Midbrain (tissue), 1 donor: ENCODE measurements at regions not wholly inside any gene's neighbourhood (a gene's known extent, or its start where the extent isn't known, plus 50 kb on each side); places are given as distances from the start of the nearest gene placed in this dataset.

Source experiments
- DNase-seq: peaks from one replicate; lab custom pipeline; 2025; lab: John Stamatoyannopoulos, UW

GRCh38 chr14:84785996-84786395 is 743.9 kb upstream of the FLRT2 start:
- DNase-seq = no peak

- DNase-seq = no peak
These were observed 740.9 kb upstream of the FLRT2 start for GRCh38 chr14:84789012-84789411.

- no peak for DNase-seq
These were observed 737.1 kb upstream of the FLRT2 start for GRCh38 chr14:84792722-84793410.

- DNase-seq = no peak
These were observed 732.6 kb upstream of the FLRT2 start for GRCh38 chr14:84797326-84797725.

GRCh38 chr14:84804468-84804867 is 725.5 kb upstream of the FLRT2 start:
- no peak for DNase-seq

- no peak for DNase-seq
These were observed 725.0 kb upstream of the FLRT2 start for GRCh38 chr14:84804895-84805294.

- no peak for DNase-seq
These were observed 723.8 kb upstream of the FLRT2 start for GRCh38 chr14:84806181-84806580.

- no peak for DNase-seq
These were observed 723.3 kb upstream of the FLRT2 start for GRCh38 chr14:84806622-84807021.

- no peak for DNase-seq
These were observed 722.3 kb upstream of the FLRT2 start for GRCh38 chr14:84807673-84808072.

- DNase-seq = no peak
These were observed 720.8 kb upstream of the FLRT2 start for GRCh38 chr14:84809158-84809557.

GRCh38 chr14:84814391-84814790 is 715.6 kb upstream of the FLRT2 start:
- no peak for DNase-seq

GRCh38 chr14:84819528-84819927 is 710.4 kb upstream of the FLRT2 start:
- DNase-seq = no peak

GRCh38 chr14:84825481-84826251 is 704.3 kb upstream of the FLRT2 start:
- no peak for DNase-seq

- DNase-seq = no peak
These were observed 703.6 kb upstream of the FLRT2 start for GRCh38 chr14:84826294-84826693.

- no peak for DNase-seq
These were observed 679.3 kb upstream of the FLRT2 start for GRCh38 chr14:84850595-84850994.

GRCh38 chr14:84856751-84857534 is 673.0 kb upstream of the FLRT2 start:
- DNase-seq = no peak

- DNase-seq = no peak
These were observed 672.4 kb upstream of the FLRT2 start for GRCh38 chr14:84857571-84857970.

GRCh38 chr14:84859116-84859515 is 670.8 kb upstream of the FLRT2 start:
- no peak for DNase-seq

GRCh38 chr14:84864548-84865271 is 665.2 kb upstream of the FLRT2 start:
- no peak for DNase-seq

- no peak for DNase-seq
These were observed 658.2 kb upstream of the FLRT2 start for GRCh38 chr14:84871734-84872133.

- no peak for DNase-seq
These were observed 655.5 kb upstream of the FLRT2 start for GRCh38 chr14:84874436-84874835.

GRCh38 chr14:84877061-84877460 is 652.9 kb upstream of the FLRT2 start:
- DNase-seq = no peak
